Liver (tissue), 8 donors: ENCODE measurements at regions not wholly inside any gene's neighbourhood (a gene's known extent, or its start where the extent isn't known, plus 50 kb on each side); places are given as distances from the start of the nearest gene placed in this dataset.

Source experiments
- DNase-seq: peaks from one replicate; pipeline ENCODE4 v3.0.0-alpha.2; 2017; ENCODE audit warnings: low spot score
- H3K27ac ChIP-seq, 2 donors: one replicate each; pipeline ENCODE4 v1.7.0; 2013; ENCODE audit warnings: inconsistent platforms in 2 of 2, low read length in 2 of 2, control low read depth in 1 of 2, low read depth in 1 of 2, mild to moderate bottlenecking in 1 of 2
- H3K27me3 ChIP-seq, 4 donors: one replicate each; pipeline versions ENCODE4 v1.6.1 to v1.7.0; 2013; ENCODE audit warnings: low read length in 3 of 4, inconsistent platforms in 1 of 4, mild to moderate bottlenecking in 1 of 4, moderate library complexity in 1 of 4; ENCODE audit not compliant: control insufficient read depth in 4 of 4, insufficient read depth in 4 of 4
- H3K36me3 ChIP-seq, 4 donors: one replicate each; pipeline versions ENCODE4 v1.6.1 to v1.7.0; 2013; ENCODE audit warnings: low read length in 3 of 4, mild to moderate bottlenecking in 3 of 4, low read depth in 1 of 4, moderate library complexity in 1 of 4; ENCODE audit not compliant: control insufficient read depth in 4 of 4, insufficient read depth in 3 of 4
- H3K4me1 ChIP-seq, 4 donors: one replicate each; pipeline versions ENCODE4 v1.6.1 to v1.7.0; 2013; ENCODE audit warnings: low read length in 3 of 4, mild to moderate bottlenecking in 3 of 4, moderate library complexity in 1 of 4; ENCODE audit not compliant: control insufficient read depth in 4 of 4, insufficient read depth in 4 of 4
- H3K4me3 ChIP-seq, 3 donors: one replicate each; pipeline versions ENCODE4 v1.6.1 to v1.7.0; 2013; ENCODE audit warnings: low read length in 3 of 3, control low read depth in 1 of 3, low read depth in 1 of 3, mild to moderate bottlenecking in 1 of 3
- H3K9ac ChIP-seq, 2 donors: one replicate each; pipeline ENCODE4 v1.7.0; 2013; ENCODE audit warnings: low read length in 2 of 2, mild to moderate bottlenecking in 2 of 2, moderate library complexity in 2 of 2, control low read depth in 1 of 2, low read depth in 1 of 2
- H3K9me3 ChIP-seq, 4 donors: one replicate each; pipeline versions ENCODE4 v1.6.1 to v1.7.0; 2013; ENCODE audit warnings: low read length in 3 of 4; ENCODE audit not compliant: control insufficient read depth in 4 of 4
- EGR1 ChIP-seq, 2 donors: IDR thresholded peaks; 2 replicates each; pipeline ENCODE4 v1.6.1; 2016 to 2018; ENCODE audit warnings: antibody characterized with exemption in 2 of 2, low read depth in 2 of 2
- FOXA1 ChIP-seq: IDR thresholded peaks from 2 replicates; pipeline ENCODE4 v1.6.1; 2016; ENCODE audit warnings: antibody characterized with exemption
- FOXA2 ChIP-seq: IDR thresholded peaks from 2 replicates; pipeline ENCODE4 v1.6.1; 2016; ENCODE audit warnings: antibody characterized with exemption
- GABPA ChIP-seq, 2 donors: IDR thresholded peaks in 1 of 2; conservative IDR thresholded peaks in 1 of 2; 2 replicates each; pipeline ENCODE4 v1.6.1; 2016; ENCODE audit warnings: antibody characterized with exemption in 2 of 2, mild to moderate bottlenecking in 1 of 2, moderate library complexity in 1 of 2
- HNF4G ChIP-seq: IDR thresholded peaks from 2 replicates; pipeline ENCODE4 v1.6.1; 2016; ENCODE audit warnings: antibody characterized with exemption
- JUND ChIP-seq, 2 donors: IDR thresholded peaks; 2 replicates each; pipeline ENCODE4 v1.6.1; 2016; ENCODE audit warnings: antibody characterized with exemption in 2 of 2
- NR2F2 ChIP-seq: IDR thresholded peaks from 2 replicates; pipeline ENCODE4 v1.6.1; 2016; ENCODE audit warnings: antibody characterized with exemption
- RAD21 ChIP-seq, 2 donors: IDR thresholded peaks; 2 replicates each; pipeline ENCODE4 v1.6.1; 2016; ENCODE audit warnings: antibody characterized with exemption in 2 of 2, mild to moderate bottlenecking in 2 of 2
- RXRA ChIP-seq, 2 donors: IDR thresholded peaks; 2 replicates each; pipeline ENCODE4 v1.6.1; 2017 to 2018; ENCODE audit warnings: antibody characterized with exemption in 2 of 2, mild to moderate bottlenecking in 1 of 2
- SP1 ChIP-seq: IDR thresholded peaks from 2 replicates; pipeline ENCODE4 v1.6.1; 2018; ENCODE audit warnings: antibody characterized with exemption, mild to moderate bottlenecking
- YY1 ChIP-seq: IDR thresholded peaks from 2 replicates; pipeline ENCODE4 v1.6.1; 2016; ENCODE audit warnings: antibody characterized with exemption, mild to moderate bottlenecking
- WGBS: extraction: QIAGEN DNeasy Blood & Tissue Kit; methylation state at CpG from one replicate; pipeline ENCODE4 v1.1.7; 2013; 5-methylcytosine and 5-hydroxymethylcytosine counted together
- TF ChIP-seq, protein P1 (sequence below): IDR thresholded peaks from 2 replicates; pipeline ENCODE4 v1.6.1; 2016; ENCODE audit warnings: antibody characterized with exemption
- TF ChIP-seq, protein P2 (sequence below): fragments of 150-350 bp; IDR thresholded peaks from 2 replicates; pipeline ENCODE4 v1.5.1; 2017; ENCODE audit warnings: improper control_type of control experiment, low read depth, low read length; ENCODE audit not compliant: missing input control
- TF ChIP-seq, protein P3 (sequence below): IDR thresholded peaks from 2 replicates; pipeline ENCODE4 v1.6.1; 2016; ENCODE audit warnings: antibody characterized with exemption
- TF ChIP-seq, protein P4 (sequence below): IDR thresholded peaks from 2 replicates; pipeline ENCODE4 v1.6.1; 2016; ENCODE audit warnings: antibody characterized with exemption
- donor health status: healthy.
- donor health status: healthy.
- donor health status: healthy.
- donor health status: healthy.
- donor health status: healthy.

DNA sequence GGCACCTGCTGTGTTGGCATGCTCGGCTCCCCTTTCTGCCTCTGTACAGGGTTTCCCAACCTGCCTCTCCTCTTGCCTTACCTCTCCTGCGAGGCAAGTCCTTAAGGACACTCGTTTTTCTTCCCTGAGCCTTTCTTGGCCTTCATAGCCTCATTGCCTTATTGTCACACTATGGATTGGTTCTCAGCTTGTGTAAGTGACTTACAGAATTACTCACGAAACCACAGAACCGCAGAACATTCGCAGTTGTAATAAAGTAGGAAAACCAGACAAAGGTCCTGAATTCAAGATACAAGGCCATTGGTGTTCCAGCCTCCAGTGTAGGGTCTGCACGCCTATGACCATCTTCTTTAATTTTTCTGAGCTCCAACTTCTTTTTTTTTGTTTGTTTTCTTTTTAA, 317.6 kb upstream of the SMIM21 start:
- DNase-seq, result no peak
- Histone ChIP-seq H3K4me1 (no peaks in the 10 kb centered on the region), H3K27ac (no peak overlapping the region), H3K9ac (no peak overlapping the region), H3K27me3 (no peaks in the 10 kb centered on the region), H3K4me3 (no peak overlapping the region), H3K36me3 (no peaks in the 10 kb centered on the region), H3K9me3 (no peaks in the 10 kb centered on the region)
- 72% methylated on average over 7 of the region's 7 CpGs for WGBS
- no peak for TF ChIP-seq GABPA (IDR thresholded peaks at IDR 0.05 in 1 of 2, conservative IDR thresholded peaks at IDR 0.05 in 1 of 2)
- no peak for TF ChIP-seq YY1
- no peak for TF ChIP-seq FOXA1
- TF ChIP-seq RAD21 (IDR thresholded peaks at IDR 0.05), result no peak
- TF ChIP-seq, protein P1, sequence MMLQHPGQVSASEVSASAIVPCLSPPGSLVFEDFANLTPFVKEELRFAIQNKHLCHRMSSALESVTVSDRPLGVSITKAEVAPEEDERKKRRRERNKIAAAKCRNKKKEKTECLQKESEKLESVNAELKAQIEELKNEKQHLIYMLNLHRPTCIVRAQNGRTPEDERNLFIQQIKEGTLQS, result no peak

DNA sequence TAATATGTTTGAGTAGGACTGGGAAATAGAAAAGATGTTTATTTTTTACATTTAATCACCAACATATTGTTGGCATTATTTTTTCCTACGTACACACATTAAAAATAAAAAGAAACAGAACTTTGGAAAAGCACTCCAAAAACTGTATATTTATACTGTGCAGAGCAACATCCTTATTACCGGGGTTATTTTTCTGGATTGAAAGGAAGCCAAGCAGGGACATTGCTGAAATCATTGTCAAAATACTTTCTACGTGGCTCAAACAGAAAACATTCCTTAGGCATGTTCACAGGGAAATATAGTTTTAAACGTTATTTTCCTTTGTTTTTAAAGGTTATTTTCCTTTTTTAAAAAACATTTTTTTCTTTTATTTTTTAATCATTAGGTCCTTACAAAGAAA, 315.0 kb upstream of the SMIM21 start:
- Histone ChIP-seq H3K9me3 (no peaks in the 10 kb centered on the region), H3K27me3 (no peaks in the 10 kb centered on the region), H3K4me3 (no peak overlapping the region), H3K9ac (no peak overlapping the region), H3K36me3 (no peaks in the 10 kb centered on the region), H3K27ac (no peak overlapping the region), H3K4me1 (no peaks in the 10 kb centered on the region)
- no peak for DNase-seq
- WGBS, result 63% methylated on average over 4 of the region's 4 CpGs
- no peak for TF ChIP-seq FOXA1

DNA sequence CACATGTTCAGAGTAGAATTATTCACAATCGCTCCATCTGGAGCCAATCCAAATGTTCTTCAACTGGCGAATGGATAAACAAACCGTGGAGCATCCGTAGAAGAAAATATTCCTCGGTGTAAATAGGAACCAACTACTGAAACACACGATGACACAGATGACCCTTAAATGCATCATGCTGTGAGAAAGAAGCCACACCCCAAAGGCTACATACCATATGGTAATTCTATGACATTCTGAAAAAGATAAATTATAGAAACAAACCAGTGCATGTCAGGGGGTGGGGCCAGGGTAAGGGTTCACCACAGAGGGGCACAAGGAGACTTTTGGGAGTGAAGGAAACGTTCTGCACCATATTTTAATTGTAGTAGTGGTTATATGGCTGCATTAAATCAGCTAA, 312.2 kb upstream of the SMIM21 start:
- H3K27me3 ChIP-seq, result no peaks in the 10 kb centered on the region
- no peaks in the 10 kb centered on the region for H3K4me1 ChIP-seq
- DNase-seq, result no peak
- WGBS, result 59% methylated on average over 7 of the region's 7 CpGs
- no peak for TF ChIP-seq FOXA2
- H3K4me3 ChIP-seq, result no peak overlapping the region
- H3K36me3 ChIP-seq, result no peaks in the 10 kb centered on the region
- H3K9me3 ChIP-seq, result no peaks in the 10 kb centered on the region
- no peak overlapping the region for H3K9ac ChIP-seq
- H3K27ac ChIP-seq, result no peak overlapping the region

DNA sequence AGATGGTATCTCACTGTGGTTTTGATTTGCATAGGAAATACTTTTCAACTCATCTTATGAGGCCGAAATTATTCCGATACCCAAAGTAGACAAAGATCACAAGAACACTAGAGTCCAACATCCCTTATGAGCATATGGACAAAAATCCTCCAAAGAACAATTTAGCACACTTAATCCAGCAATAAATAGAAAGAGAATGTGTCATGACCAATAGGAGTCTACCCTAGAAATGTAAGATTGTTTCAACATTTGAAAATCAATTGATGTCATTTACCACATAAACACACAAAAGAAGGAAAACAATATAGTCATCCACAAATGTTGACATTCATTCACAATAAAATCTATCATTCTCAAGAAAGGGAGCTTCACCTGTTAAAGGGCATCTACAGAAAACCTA, 307.8 kb upstream of the SMIM21 start:
- H3K36me3 ChIP-seq, result no peaks in the 10 kb centered on the region
- no peak for DNase-seq
- no peaks in the 10 kb centered on the region for H3K4me1 ChIP-seq
- H3K27ac ChIP-seq, result no peak overlapping the region
- no peak for TF ChIP-seq HNF4G
- no peak for TF ChIP-seq RAD21 (IDR thresholded peaks at IDR 0.05)
- TF ChIP-seq RXRA (IDR thresholded peaks at IDR 0.05), result no peak
- TF ChIP-seq NR2F2, result no peak
- TF ChIP-seq JUND (IDR thresholded peaks at IDR 0.05), result no peak
- TF ChIP-seq, protein P2, sequence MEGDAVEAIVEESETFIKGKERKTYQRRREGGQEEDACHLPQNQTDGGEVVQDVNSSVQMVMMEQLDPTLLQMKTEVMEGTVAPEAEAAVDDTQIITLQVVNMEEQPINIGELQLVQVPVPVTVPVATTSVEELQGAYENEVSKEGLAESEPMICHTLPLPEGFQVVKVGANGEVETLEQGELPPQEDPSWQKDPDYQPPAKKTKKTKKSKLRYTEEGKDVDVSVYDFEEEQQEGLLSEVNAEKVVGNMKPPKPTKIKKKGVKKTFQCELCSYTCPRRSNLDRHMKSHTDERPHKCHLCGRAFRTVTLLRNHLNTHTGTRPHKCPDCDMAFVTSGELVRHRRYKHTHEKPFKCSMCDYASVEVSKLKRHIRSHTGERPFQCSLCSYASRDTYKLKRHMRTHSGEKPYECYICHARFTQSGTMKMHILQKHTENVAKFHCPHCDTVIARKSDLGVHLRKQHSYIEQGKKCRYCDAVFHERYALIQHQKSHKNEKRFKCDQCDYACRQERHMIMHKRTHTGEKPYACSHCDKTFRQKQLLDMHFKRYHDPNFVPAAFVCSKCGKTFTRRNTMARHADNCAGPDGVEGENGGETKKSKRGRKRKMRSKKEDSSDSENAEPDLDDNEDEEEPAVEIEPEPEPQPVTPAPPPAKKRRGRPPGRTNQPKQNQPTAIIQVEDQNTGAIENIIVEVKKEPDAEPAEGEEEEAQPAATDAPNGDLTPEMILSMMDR, result no peak
- no peak for TF ChIP-seq FOXA1
- no peak for TF ChIP-seq SP1
- TF ChIP-seq YY1, result no peak
- TF ChIP-seq GABPA (IDR thresholded peaks at IDR 0.05 in 1 of 2, conservative IDR thresholded peaks at IDR 0.05 in 1 of 2), result no peak
- TF ChIP-seq EGR1 (IDR thresholded peaks at IDR 0.05; ENCODE audit: low read depth in 2 of 2), result no peak
- TF ChIP-seq, protein P3, sequence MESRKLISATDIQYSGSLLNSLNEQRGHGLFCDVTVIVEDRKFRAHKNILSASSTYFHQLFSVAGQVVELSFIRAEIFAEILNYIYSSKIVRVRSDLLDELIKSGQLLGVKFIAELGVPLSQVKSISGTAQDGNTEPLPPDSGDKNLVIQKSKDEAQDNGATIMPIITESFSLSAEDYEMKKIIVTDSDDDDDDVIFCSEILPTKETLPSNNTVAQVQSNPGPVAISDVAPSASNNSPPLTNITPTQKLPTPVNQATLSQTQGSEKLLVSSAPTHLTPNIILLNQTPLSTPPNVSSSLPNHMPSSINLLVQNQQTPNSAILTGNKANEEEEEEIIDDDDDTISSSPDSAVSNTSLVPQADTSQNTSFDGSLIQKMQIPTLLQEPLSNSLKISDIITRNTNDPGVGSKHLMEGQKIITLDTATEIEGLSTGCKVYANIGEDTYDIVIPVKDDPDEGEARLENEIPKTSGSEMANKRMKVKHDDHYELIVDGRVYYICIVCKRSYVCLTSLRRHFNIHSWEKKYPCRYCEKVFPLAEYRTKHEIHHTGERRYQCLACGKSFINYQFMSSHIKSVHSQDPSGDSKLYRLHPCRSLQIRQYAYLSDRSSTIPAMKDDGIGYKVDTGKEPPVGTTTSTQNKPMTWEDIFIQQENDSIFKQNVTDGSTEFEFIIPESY, result no peak
- no peak for TF ChIP-seq FOXA2
- TF ChIP-seq, protein P4, sequence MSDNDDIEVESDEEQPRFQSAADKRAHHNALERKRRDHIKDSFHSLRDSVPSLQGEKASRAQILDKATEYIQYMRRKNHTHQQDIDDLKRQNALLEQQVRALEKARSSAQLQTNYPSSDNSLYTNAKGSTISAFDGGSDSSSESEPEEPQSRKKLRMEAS, result no peak
- no peak overlapping the region for H3K9ac ChIP-seq
- H3K27me3 ChIP-seq, result peaks cover 0 to 2% (median 0%) of the 10 kb centered on the region in 4 donors
- no peaks in the 10 kb centered on the region for H3K9me3 ChIP-seq
- WGBS, result 89% methylated on average over 2 of the region's 2 CpGs
- no peak overlapping the region for H3K4me3 ChIP-seq
